IMR-90 (cell line): ENCODE measurements at regions not wholly inside any gene's neighbourhood (a gene's known extent, or its start where the extent isn't known, plus 50 kb on each side); places are given as distances from the start of the nearest gene placed in this dataset.
A peak's percentile ranks its signal among the peaks of the same experiment; 100 is the strongest.

Source experiments
- ATAC-seq: fragments of 200-7000 bp; cut with Tn5 transposase; 2 replicates; pipeline ENCODE4 v1.9.1; 2020; ENCODE audit warnings: low read depth, mild to moderate bottlenecking, moderate library complexity
- BruUV-seq: library from RNA; stranded (reverse); fragments of 400-500 nt; replicated peaks from 2 replicates; lab custom pipeline; 2021; lab: Mats Ljungman, UMichigan
- CTCF ChIA-PET: fragments of 300-600 bp; formaldehyde crosslinking; extraction: SDS; loops from one replicate; lab custom pipeline; 2021; ENCODE audit warnings: antibody characterized with exemption; lab: Yijun Ruan, JAX
- POLR2A ChIA-PET: fragments of 300-600 bp; sonication (Branson Sonifier 250); formaldehyde crosslinking; loops from one replicate; lab custom pipeline; 2022; ENCODE audit warnings: antibody characterized with exemption; ENCODE audit not compliant: unreplicated experiment; lab: Charles Lee
- DNase-seq: peaks from one replicate; pipeline ENCODE4 v3.0.0; 2013
- H2AFZ ChIP-seq: replicated peaks from 2 replicates; pipeline ENCODE3; 2013; ENCODE audit warnings: low read length, mild to moderate bottlenecking; ENCODE audit not compliant: poor library complexity
- H2AK5ac ChIP-seq: 2 replicates; pipeline ENCODE4 v1.6.1; 2013; ENCODE audit warnings: low read depth, low read length, inconsistent platforms
- H2AK9ac ChIP-seq: replicated peaks from 2 replicates; pipeline ENCODE3; 2013; ENCODE audit warnings: mild to moderate bottlenecking, low read depth, low read length, moderate library complexity; ENCODE audit not compliant: poor library complexity
- H2BK120ac ChIP-seq: 2 replicates; pipeline ENCODE4 v1.6.1; 2013; ENCODE audit warnings: low read depth, low read length, inconsistent platforms
- H2BK15ac ChIP-seq: 3 replicates; pipeline ENCODE4 v1.6.1; 2013; ENCODE audit warnings: low read depth, low read length, inconsistent platforms
- H2BK20ac ChIP-seq: 2 replicates; pipeline ENCODE4 v1.6.1; 2013; ENCODE audit warnings: low read depth, mild to moderate bottlenecking, inconsistent platforms, low read length, moderate library complexity
- H2BK5ac ChIP-seq: 2 replicates; pipeline ENCODE4 v1.6.1; 2013; ENCODE audit warnings: mild to moderate bottlenecking, low read depth, low read length, inconsistent platforms; ENCODE audit not compliant: poor library complexity, severe bottlenecking
- H3K14ac ChIP-seq: replicated peaks from 2 replicates; pipeline ENCODE4 v1.6.1; 2013; ENCODE audit warnings: low read depth, low read length, inconsistent platforms
- H3K18ac ChIP-seq: 2 replicates; pipeline ENCODE4 v1.6.1; 2013; ENCODE audit warnings: low read depth, low read length, control low read depth
- H3K23ac ChIP-seq: 2 replicates; pipeline ENCODE4 v1.6.1; 2013; ENCODE audit warnings: low read depth, low read length, inconsistent platforms
- H3K27ac ChIP-seq: 2 replicates; pipeline ENCODE4 v1.5.1; 2013; ENCODE audit warnings: mild to moderate bottlenecking, control low read depth, low read length; ENCODE audit not compliant: insufficient read depth
- H3K27me3 ChIP-seq: 2 replicates; pipeline ENCODE4 v1.6.1; 2013; ENCODE audit warnings: low read length; ENCODE audit not compliant: control insufficient read depth, insufficient read depth
- H3K36me3 ChIP-seq: 2 replicates; pipeline ENCODE4 v1.6.1; 2013; ENCODE audit warnings: low read length, mixed read lengths; ENCODE audit not compliant: control insufficient read depth, insufficient read depth
- H3K4ac ChIP-seq: 2 replicates; pipeline ENCODE4 v1.6.1; 2013; ENCODE audit warnings: low read depth, low read length, inconsistent platforms
- H3K4me1 ChIP-seq: 2 replicates; pipeline ENCODE4 v1.6.1; 2013; ENCODE audit warnings: low read length, mixed read lengths; ENCODE audit not compliant: control insufficient read depth, insufficient read depth
- H3K4me2 ChIP-seq: 2 replicates; pipeline ENCODE4 v1.6.1; 2013; ENCODE audit warnings: low read depth, mild to moderate bottlenecking, control low read depth, low read length, moderate library complexity
- H3K4me3 ChIP-seq: 2 replicates; pipeline ENCODE4 v1.5.1; 2013; ENCODE audit warnings: low read depth, mild to moderate bottlenecking, control low read depth, low read length, moderate library complexity; ENCODE audit not compliant: insufficient read depth
- H3K56ac ChIP-seq: 2 replicates; pipeline ENCODE4 v1.6.1; 2013; ENCODE audit warnings: low read length, inconsistent platforms; ENCODE audit not compliant: insufficient read depth; ENCODE audit errors: extremely low read depth
- H3K79me1 ChIP-seq, 2 experiments: 2 replicates each; pipeline ENCODE4 v1.6.1; 2013; ENCODE audit warnings: low read length in 2 of 2, inconsistent platforms in 1 of 2, low read depth in 1 of 2
- H3K9ac ChIP-seq: 2 replicates; pipeline ENCODE4 v1.6.1; 2013; ENCODE audit warnings: low read depth, low read length, control low read depth
- H3K9me1 ChIP-seq: 2 replicates; pipeline ENCODE4 v1.6.1; 2013; ENCODE audit warnings: low read length, inconsistent platforms; ENCODE audit not compliant: insufficient read depth
- H3K9me3 ChIP-seq: 2 replicates; pipeline ENCODE4 v1.6.1; 2013; ENCODE audit warnings: low read length; ENCODE audit not compliant: control insufficient read depth, insufficient read depth
- H4K20me1 ChIP-seq: 2 replicates; pipeline ENCODE4 v1.6.1; 2013; ENCODE audit warnings: low read length, inconsistent platforms; ENCODE audit not compliant: insufficient read depth
- H4K5ac ChIP-seq: 2 replicates; pipeline ENCODE4 v1.6.1; 2013; ENCODE audit warnings: mild to moderate bottlenecking, low read depth, low read length, control low read depth
- H4K8ac ChIP-seq, 2 experiments: 2 replicates each; pipeline ENCODE4 v1.6.1; 2013; ENCODE audit warnings: low read depth in 2 of 2, low read length in 2 of 2, control low read depth in 1 of 2, inconsistent platforms in 1 of 2
- H4K91ac ChIP-seq: 2 replicates; pipeline ENCODE4 v1.6.1; 2013; ENCODE audit warnings: low read depth, low read length, inconsistent platforms; ENCODE audit not compliant: insufficient read depth
- CEBPB ChIP-seq: IDR thresholded peaks from 2 replicates; pipeline ENCODE4 v1.6.1; 2012; ENCODE audit warnings: low read depth, low read length, improper control_type of control experiment
- ELK1 ChIP-seq: fragments of 150-350 bp; IDR thresholded peaks from 2 replicates; pipeline ENCODE4 v1.6.1; 2016; ENCODE audit warnings: low read depth, mild to moderate bottlenecking, low read length, moderate library complexity, borderline replicate concordance
- MAZ ChIP-seq: IDR thresholded peaks from 2 replicates; pipeline ENCODE4 v1.6.1; 2012; ENCODE audit warnings: low read depth, mild to moderate bottlenecking, low read length, improper control_type of control experiment, moderate library complexity, borderline replicate concordance
- NFE2L2 ChIP-seq: fragments of 150-350 bp; IDR thresholded peaks from 2 replicates; pipeline ENCODE4 v1.6.1; 2016; ENCODE audit warnings: low read depth, mild to moderate bottlenecking, low read length
- RAD21 ChIP-seq: IDR thresholded peaks from 2 replicates; pipeline ENCODE4 v1.6.1; 2012; ENCODE audit warnings: low read length, improper control_type of control experiment
- RFX5 ChIP-seq: IDR thresholded peaks from 2 replicates; pipeline ENCODE4 v1.8.0; 2012; ENCODE audit warnings: low read depth, mild to moderate bottlenecking, low read length, moderate library complexity
- SMC3 ChIP-seq: fragments of 150-350 bp; IDR thresholded peaks from 2 replicates; pipeline ENCODE4 v1.6.1; 2016; ENCODE audit warnings: low read depth, mild to moderate bottlenecking, antibody characterized with exemption, low read length, moderate library complexity
- USF2 ChIP-seq: fragments of 150-350 bp; IDR thresholded peaks from 2 replicates; pipeline ENCODE4 v1.6.1; 2017; ENCODE audit warnings: mild to moderate bottlenecking, antibody characterized with exemption, low read length, low read depth
- dilution Hi-C: fragments of 300-500 bp; cut with HindIII; formaldehyde crosslinking; loops from one replicate; pipeline ENCODE4 v1.14.3; 2018; ENCODE audit warnings: low sequenced_read_pairs; ENCODE audit not compliant: unreplicated experiment
- in situ Hi-C: fragments of 300-500 bp; cut with MboI; formaldehyde crosslinking; loops from 3 replicates; pipeline ENCODE4 v1.14.3; 2019; ENCODE audit warnings: low sequenced_read_pairs, inconsistent platforms, mixed read lengths
- intact Hi-C: fragments of 100-400 bp; cut with micrococcal nuclease; formaldehyde crosslinking; loops from 2 replicates; pipeline ENCODE4 v1.10.0; 2022

- ChIA-PET CTCF (no interaction called here), POLR2A (no interaction called here)
- H3K27me3 ChIP-seq, result no peaks in the 10 kb centered on the region
- H2BK5ac ChIP-seq, result no peak overlapping the region
- H4K20me1 ChIP-seq, result no peaks in the 10 kb centered on the region
- TF ChIP-seq CEBPB (no peak), RAD21 (no peak), SMC3 (no peak), RFX5 (no peak), NFE2L2 (no peak), USF2 (no peak), MAZ (no peak), ELK1 (no peak)
- H2AK9ac ChIP-seq, result no peak overlapping the region
- H3K4ac ChIP-seq, result peak overlapping the region; percentile 24; the same call in 1 of the 2 replicates
- H2AFZ ChIP-seq, result peak overlapping the region; percentile 14
- no peak overlapping the region; the same call in 1 of the 2 replicates for H4K5ac ChIP-seq
- no peak overlapping the region; the same call in 1 of the 2 replicates for H4K91ac ChIP-seq
- no peak overlapping the region for H3K14ac ChIP-seq
- peak overlapping the region; percentile 33; the same call in 1 of the 2 replicates for H2BK120ac ChIP-seq
- peaks cover 11% of the 10 kb centered on the region for H3K4me1 ChIP-seq
- 0 out of 2 replicates have a peak overlapping the region, but pooled peaks have one; percentile 46 for H2AK5ac ChIP-seq
- DNase-seq (no peak), ATAC-seq (no peak)
- H3K79me1 ChIP-seq, result no peaks in the 10 kb centered on the region
- H3K56ac ChIP-seq, result no peak overlapping the region
- no peak overlapping the region for H3K4me2 ChIP-seq
- in situ Hi-C loops (no loop called here), intact Hi-C loops (loop anchor here (5.0 kb wide), 1 partner anchor 148 kb away; the partner anchor contains the start of gene FNBP4), dilution Hi-C loops (no loop called here)
- no peak overlapping the region for H2BK15ac ChIP-seq
- H3K9me3 ChIP-seq, result no peaks in the 10 kb centered on the region
- no peak overlapping the region for H3K18ac ChIP-seq
- no peak overlapping the region for H3K27ac ChIP-seq
- H3K23ac ChIP-seq, result no peak overlapping the region
- H3K36me3 ChIP-seq, result no peaks in the 10 kb centered on the region
- H4K8ac ChIP-seq, result no peak overlapping the region; a peak in 1 of 4 replicates
- H3K9me1 ChIP-seq, result peaks cover 6% of the 10 kb centered on the region
- BruUV-seq, result no TSS peak
- H3K9ac ChIP-seq, result no peak overlapping the region
- no peak overlapping the region for H3K4me3 ChIP-seq
- peak overlapping the region; percentile 14; the same call in 1 of the 2 replicates for H2BK20ac ChIP-seq
Measured at GRCh38 chr11:47915783-47916182, 64.6 kb upstream of the PTPRJ start.
